Transverse colon (tissue), 4 donors: ENCODE measurements at regions not wholly inside any gene's neighbourhood (a gene's known extent, or its start where the extent isn't known, plus 50 kb on each side); places are given as distances from the start of the nearest gene placed in this dataset.

Experiments
- POLR2AphosphoS5 ChIP-seq, 3 donors: sonication (generic); formaldehyde crosslinking; IDR thresholded peaks; one replicate each; pipeline ENCODE4 v1.6.1; 2016; ENCODE audit warnings: antibody characterized with exemption in 3 of 3
- TF ChIP-seq, protein P1 (sequence below), 5 experiments: fragments of 200-600 bp in 3 of 5; fragments of 450-650 bp in 2 of 5; sonication (generic) in 3 of 5; IDR thresholded peaks; 1 replicate in 2 of 5; 2 replicates in 3 of 5; pipeline ENCODE4 v1.5.1; 2016 to 2017; ENCODE audit warnings: antibody characterized with exemption in 5 of 5, inconsistent platforms in 3 of 5, mild to moderate bottlenecking in 2 of 5, moderate library complexity in 1 of 5

DNA sequence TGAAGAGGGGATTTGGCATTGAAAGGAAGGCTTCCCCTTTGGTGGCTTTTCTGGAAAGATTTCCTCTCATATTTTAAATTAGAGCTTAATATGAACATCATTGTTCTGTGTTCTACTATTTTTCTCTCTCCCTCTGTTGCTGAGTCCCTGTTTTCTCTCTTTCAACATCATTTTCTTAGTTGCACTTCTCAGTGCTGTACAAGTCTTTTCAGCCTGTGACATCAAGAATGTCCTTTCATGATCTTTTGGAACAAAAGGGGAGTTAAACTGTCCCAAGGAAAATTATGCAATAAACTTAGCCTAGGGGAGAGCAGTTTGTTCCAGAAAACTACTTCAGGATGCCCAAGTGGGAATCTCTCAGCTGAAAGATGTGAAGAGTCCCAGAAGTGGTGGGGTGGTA, 325.1 kb downstream of the IL20RB start:
- TF ChIP-seq POLR2AphosphoS5 (IDR thresholded peaks at IDR 0.05), result no peak
- TF ChIP-seq, protein P1, sequence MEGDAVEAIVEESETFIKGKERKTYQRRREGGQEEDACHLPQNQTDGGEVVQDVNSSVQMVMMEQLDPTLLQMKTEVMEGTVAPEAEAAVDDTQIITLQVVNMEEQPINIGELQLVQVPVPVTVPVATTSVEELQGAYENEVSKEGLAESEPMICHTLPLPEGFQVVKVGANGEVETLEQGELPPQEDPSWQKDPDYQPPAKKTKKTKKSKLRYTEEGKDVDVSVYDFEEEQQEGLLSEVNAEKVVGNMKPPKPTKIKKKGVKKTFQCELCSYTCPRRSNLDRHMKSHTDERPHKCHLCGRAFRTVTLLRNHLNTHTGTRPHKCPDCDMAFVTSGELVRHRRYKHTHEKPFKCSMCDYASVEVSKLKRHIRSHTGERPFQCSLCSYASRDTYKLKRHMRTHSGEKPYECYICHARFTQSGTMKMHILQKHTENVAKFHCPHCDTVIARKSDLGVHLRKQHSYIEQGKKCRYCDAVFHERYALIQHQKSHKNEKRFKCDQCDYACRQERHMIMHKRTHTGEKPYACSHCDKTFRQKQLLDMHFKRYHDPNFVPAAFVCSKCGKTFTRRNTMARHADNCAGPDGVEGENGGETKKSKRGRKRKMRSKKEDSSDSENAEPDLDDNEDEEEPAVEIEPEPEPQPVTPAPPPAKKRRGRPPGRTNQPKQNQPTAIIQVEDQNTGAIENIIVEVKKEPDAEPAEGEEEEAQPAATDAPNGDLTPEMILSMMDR (IDR thresholded peaks at IDR 0.05), result no peak
